H7 (cell line): ENCODE measurements at regions not wholly inside any gene's neighbourhood (a gene's known extent, or its start where the extent isn't known, plus 50 kb on each side); places are given as distances from the start of the nearest gene placed in this dataset.
"Not testable (repeated sequence)": the region's sequence is repeated elsewhere in the genome, so short reads cannot be mapped to it uniquely, and the experiment has no call there.

Experiments used
- DNase-seq: peaks from one replicate; pipeline ENCODE4 v3.0.0; 2012
- H3K27me3 ChIP-seq: 2 replicates; pipeline ENCODE4 v1.6.0; 2011; ENCODE audit warnings: mild to moderate bottlenecking, low read length; ENCODE audit not compliant: control insufficient read depth, insufficient read depth
- H3K36me3 ChIP-seq: replicated peaks from 2 replicates; pipeline ENCODE4 v1.5.1; 2011; ENCODE audit warnings: low read length; ENCODE audit not compliant: control insufficient read depth, insufficient read depth
- H3K4me3 ChIP-seq: 2 replicates; pipeline ENCODE4 v1.5.1; 2011; ENCODE audit warnings: low read depth, mild to moderate bottlenecking, control low read depth, low read length, moderate library complexity; ENCODE audit not compliant: insufficient read depth

- no peak overlapping the region for H3K4me3 ChIP-seq
- DNase-seq = no peak
- H3K36me3 ChIP-seq = no peaks in the 10 kb centered on the region
- no peaks in the 10 kb centered on the region for H3K27me3 ChIP-seq
Measured at GRCh38 chr14:28630100-28630499, 136.5 kb upstream of the FOXG1 start.

DNA sequence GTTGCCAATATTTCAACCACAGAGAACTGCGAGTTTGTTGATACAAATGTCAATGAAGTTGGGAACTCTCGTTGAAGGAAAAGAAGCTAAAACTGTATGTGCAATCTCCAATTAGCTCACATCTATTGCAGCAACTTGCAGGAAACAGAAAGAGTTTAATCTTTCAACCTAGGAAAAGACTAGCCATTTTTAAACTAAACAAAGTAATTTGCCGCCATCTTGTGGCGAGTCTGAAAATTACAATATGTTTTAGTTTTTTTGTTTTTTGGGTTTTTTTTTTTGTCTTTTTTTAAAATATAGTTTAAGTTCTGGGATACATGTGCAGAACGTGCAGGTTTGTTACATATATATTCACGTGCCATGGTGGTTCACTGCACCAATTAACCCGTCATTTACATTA lies 131.2 kb upstream of the FOXG1 start:
- H3K4me3 ChIP-seq = no peak overlapping the region
- no peaks in the 10 kb centered on the region for H3K27me3 ChIP-seq
- DNase-seq = peak; percentile 9
- no peaks in the 10 kb centered on the region for H3K36me3 ChIP-seq

DNA sequence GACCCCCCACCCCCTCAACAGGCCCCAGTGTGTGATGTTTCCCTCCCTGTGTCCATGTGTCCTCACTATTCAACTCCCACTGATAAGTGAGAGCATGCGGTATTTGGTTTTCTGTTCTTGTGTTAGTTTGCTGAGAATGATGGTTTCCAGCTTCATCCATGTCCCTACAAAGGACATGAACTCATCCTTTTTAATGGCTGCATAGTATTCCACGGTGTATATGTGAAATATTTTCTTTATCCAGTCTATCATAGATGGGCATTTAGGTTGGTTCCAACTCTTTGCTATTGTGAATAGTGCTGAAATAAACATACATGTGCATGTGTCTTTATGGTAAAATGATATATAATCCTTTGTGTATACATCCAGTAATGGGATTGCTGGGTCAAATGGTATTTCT lies 130.8 kb upstream of the FOXG1 start:
- DNase-seq, H3K4me3 ChIP-seq, H3K36me3 ChIP-seq, H3K27me3 ChIP-seq: not testable (repeated sequence)

GRCh38 chr14:28641189-28641588 lies 125.4 kb upstream of the FOXG1 start:
- H3K36me3 ChIP-seq, H3K27me3 ChIP-seq, H3K4me3 ChIP-seq, DNase-seq: not testable (repeated sequence)

GRCh38 chr14:28651148-28651547 lies 115.4 kb upstream of the FOXG1 start:
- peak; percentile 22 for DNase-seq
- Histone ChIP-seq H3K36me3 (no peaks in the 10 kb centered on the region), H3K4me3 (no peak overlapping the region), H3K27me3 (no peaks in the 10 kb centered on the region)

GRCh38 chr14:28652782-28653181 lies 113.8 kb upstream of the FOXG1 start:
- Histone ChIP-seq H3K36me3 (no peaks in the 10 kb centered on the region), H3K4me3 (no peak overlapping the region)
- DNase-seq = no peak

DNA sequence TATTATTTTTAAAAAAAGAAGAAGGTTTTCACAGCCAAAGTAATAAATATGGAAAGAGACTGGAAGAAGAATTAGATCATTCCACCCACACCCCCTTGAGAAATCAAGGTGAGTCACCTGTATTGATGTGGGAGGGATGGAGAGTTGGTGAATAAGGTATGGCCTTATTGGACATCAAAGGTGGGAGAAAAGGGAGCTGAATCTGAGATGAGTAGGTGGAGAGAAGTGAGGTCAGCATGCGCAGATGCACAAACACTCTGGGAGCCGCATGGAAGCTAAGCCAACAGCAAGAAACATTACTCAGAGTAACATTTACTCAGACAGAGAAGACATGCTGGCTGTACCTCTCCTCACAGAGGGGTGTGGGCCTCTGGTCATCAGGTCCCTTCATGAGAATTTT lies 113.1 kb upstream of the FOXG1 start:
- Histone ChIP-seq H3K4me3 (no peak overlapping the region), H3K36me3 (no peaks in the 10 kb centered on the region), H3K27me3 (no peaks in the 10 kb centered on the region)
- DNase-seq = no peak

More at GRCh38 chr14:28652782-28653181, 113.8 kb upstream of the FOXG1 start:
- H3K27me3 ChIP-seq = no peaks in the 10 kb centered on the region

- no peak for DNase-seq
- Histone ChIP-seq H3K4me3 (no peak overlapping the region), H3K36me3 (no peaks in the 10 kb centered on the region), H3K27me3 (no peaks in the 10 kb centered on the region)
Measured at GRCh38 chr14:28656704-28657255, 109.8 kb upstream of the FOXG1 start.

GRCh38 chr14:28661171-28661772 lies 105.3 kb upstream of the FOXG1 start:
- DNase-seq = peak; percentile 22
- Histone ChIP-seq H3K27me3 (no peaks in the 10 kb centered on the region), H3K36me3 (no peaks in the 10 kb centered on the region), H3K4me3 (no peak overlapping the region)

- no peak for DNase-seq
- H3K4me3 ChIP-seq = no peak overlapping the region
- no peaks in the 10 kb centered on the region for H3K27me3 ChIP-seq
- H3K36me3 ChIP-seq = no peaks in the 10 kb centered on the region
Measured at GRCh38 chr14:28666961-28667360, 99.6 kb upstream of the FOXG1 start.

GRCh38 chr14:28671425-28671824 lies 95.2 kb upstream of the FOXG1 start:
- Histone ChIP-seq H3K4me3 (no peak overlapping the region), H3K27me3 (no peaks in the 10 kb centered on the region)
- no peak for DNase-seq

DNA sequence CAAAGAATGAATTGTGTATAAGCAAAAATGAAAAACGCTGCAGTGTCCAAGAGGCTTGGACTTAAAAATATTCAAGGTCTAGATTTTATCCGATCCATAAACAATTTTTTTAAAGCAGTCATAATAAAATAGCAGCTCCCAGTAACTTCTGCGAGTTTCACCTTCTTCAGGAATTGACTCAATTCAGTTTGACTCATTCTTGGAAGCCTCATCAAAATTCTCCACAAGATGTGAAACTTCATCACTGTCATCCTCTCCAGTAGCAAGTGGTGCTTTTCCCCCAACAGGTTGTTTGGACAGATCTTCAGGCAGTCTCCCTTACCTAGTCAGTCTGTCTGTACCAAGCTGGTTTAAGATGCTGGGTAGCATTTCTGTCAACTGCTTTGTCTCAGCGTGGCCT lies 93.5 kb upstream of the FOXG1 start:
- no peak overlapping the region for H3K4me3 ChIP-seq
- no peaks in the 10 kb centered on the region for H3K27me3 ChIP-seq
- no peak for DNase-seq
- no peaks in the 10 kb centered on the region for H3K36me3 ChIP-seq

More at GRCh38 chr14:28671425-28671824, 95.2 kb upstream of the FOXG1 start:
- H3K36me3 ChIP-seq = no peaks in the 10 kb centered on the region

- no peak for DNase-seq
- no peaks in the 10 kb centered on the region for H3K27me3 ChIP-seq
Measured at GRCh38 chr14:28676479-28676878, 90.1 kb upstream of the FOXG1 start.

GRCh38 chr14:28677381-28677780 lies 89.2 kb upstream of the FOXG1 start:
- Histone ChIP-seq H3K27me3 (no peaks in the 10 kb centered on the region), H3K4me3 (no peak overlapping the region), H3K36me3 (no peaks in the 10 kb centered on the region)
- no peak for DNase-seq

More at GRCh38 chr14:28676479-28676878, 90.1 kb upstream of the FOXG1 start:
- Histone ChIP-seq H3K4me3 (no peak overlapping the region), H3K36me3 (no peaks in the 10 kb centered on the region)

DNA sequence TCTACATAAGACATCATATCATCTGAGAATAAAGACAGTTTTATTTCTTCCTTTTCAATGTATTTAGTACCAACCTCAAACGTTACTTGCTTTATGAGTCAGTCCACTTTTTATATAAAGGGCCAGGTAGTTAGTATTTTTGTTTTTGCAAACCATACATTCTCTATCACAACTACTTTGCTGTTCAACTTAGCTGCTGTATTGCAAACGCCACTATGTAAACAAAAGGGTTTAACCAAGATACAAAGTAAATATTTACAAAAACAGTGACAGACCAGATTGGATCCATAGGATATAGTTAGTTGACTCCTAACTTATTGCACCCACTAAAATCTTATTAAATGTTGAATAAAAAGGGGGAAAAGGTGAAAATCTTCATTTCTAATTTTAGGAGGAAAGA lies 87.7 kb upstream of the FOXG1 start:
- Histone ChIP-seq H3K27me3 (no peaks in the 10 kb centered on the region), H3K4me3 (no peak overlapping the region), H3K36me3 (no peaks in the 10 kb centered on the region)
- DNase-seq = no peak

GRCh38 chr14:28681681-28682080 lies 84.9 kb upstream of the FOXG1 start:
- no peak overlapping the region for H3K4me3 ChIP-seq
- H3K27me3 ChIP-seq = no peaks in the 10 kb centered on the region
- DNase-seq = no peak
- H3K36me3 ChIP-seq = no peaks in the 10 kb centered on the region
